ENCODE measurements at regions not wholly inside any gene's neighbourhood (a gene's known extent, or its start where the extent isn't known, plus 50 kb on each side); places are given as distances from the start of the nearest gene placed in this dataset.

DNA sequence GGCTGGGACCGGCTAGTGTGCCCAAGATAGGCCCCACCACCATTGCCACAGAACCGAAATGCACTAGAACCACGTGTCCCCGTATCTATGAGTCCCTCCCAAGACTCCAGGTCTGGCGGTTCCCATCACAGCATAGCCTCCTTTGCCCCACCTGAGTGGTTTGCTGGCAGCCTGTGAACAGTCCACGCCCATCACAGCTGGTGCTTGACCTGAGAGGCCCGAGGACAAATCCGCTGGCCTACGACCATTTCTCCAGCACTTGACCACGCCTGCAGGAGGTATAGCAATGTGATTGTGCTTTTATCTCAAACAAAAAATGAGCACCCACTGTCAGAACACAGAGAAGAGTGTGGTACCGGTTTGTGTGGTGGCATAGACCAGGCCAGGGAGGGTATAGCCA is 736.7 kb upstream of the GBE1 start:
- H3K4me3 ChIP-seq (ENCODE audit: low read depth, low read length) = no peak overlapping the region
- no peak for TF ChIP-seq CTCF (IDR thresholded peaks at IDR 0.05; ENCODE audit: control insufficient read depth, extremely low read depth, insufficient read depth)
- DNase-seq (ENCODE audit: low read depth) = no peak

- peak; percentile 67 for TF ChIP-seq CTCF (IDR thresholded peaks at IDR 0.05; ENCODE audit: control insufficient read depth, extremely low read depth, insufficient read depth)
- DNase-seq (ENCODE audit: low read depth) = peak; percentile 1
- H3K4me3 ChIP-seq (ENCODE audit: low read depth, low read length) = no peak overlapping the region
Measured at GRCh38 chr3:82496890-82497560, 735.6 kb upstream of the GBE1 start.

DNA sequence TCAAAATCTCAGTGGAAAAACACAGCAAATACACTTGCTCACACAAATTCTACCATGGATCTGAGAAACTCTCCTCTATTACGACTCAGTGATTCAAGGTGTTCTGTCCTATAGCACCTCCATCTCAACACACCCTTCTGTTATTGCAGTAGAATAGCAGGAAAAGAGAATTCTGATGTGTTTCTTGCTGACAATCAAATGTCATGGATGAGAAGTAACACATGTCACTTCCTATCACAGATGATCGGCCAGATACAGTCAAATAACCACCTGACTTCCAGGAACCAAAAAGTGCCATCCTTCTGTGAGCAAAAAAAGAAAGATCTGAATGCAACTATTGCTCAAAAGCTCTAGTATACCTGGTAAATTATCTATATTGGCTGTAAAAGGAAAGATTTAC is 734.2 kb upstream of the GBE1 start:
- TF ChIP-seq CTCF (IDR thresholded peaks at IDR 0.05; ENCODE audit: control insufficient read depth, extremely low read depth, insufficient read depth) = no peak
- no peak for DNase-seq (ENCODE audit: low read depth)
- H3K4me3 ChIP-seq (ENCODE audit: low read depth, low read length) = no peak overlapping the region

GRCh38 chr3:82494977-82495489 is 733.6 kb upstream of the GBE1 start:
- no peak for DNase-seq (ENCODE audit: low read depth)
- no peak overlapping the region for H3K4me3 ChIP-seq (ENCODE audit: low read depth, low read length)
- no peak for TF ChIP-seq CTCF (IDR thresholded peaks at IDR 0.05; ENCODE audit: control insufficient read depth, extremely low read depth, insufficient read depth)

- H3K4me3 ChIP-seq (ENCODE audit: low read depth, low read length) = no peak overlapping the region
- TF ChIP-seq CTCF (IDR thresholded peaks at IDR 0.05; ENCODE audit: control insufficient read depth, extremely low read depth, insufficient read depth) = no peak
- no peak for DNase-seq (ENCODE audit: low read depth)
Measured at GRCh38 chr3:82493858-82494257, 732.4 kb upstream of the GBE1 start.

DNA sequence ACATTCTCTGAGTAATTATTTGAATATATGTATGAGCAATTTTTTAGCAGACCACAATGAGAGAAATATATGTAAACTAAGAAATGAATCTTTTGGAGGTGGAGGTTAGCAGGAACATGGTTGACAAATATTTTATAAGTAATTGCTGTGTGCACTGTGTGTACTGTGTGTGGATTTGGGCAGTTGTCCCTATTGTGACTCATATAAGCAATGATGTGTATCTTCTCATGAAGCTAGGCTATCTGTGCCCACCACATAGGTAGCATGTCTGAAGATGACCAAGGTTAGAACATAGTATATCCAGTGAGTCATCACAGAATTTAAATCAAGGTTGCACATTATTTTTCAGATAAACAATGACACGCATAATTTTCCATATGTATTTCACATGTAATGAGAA is 713.9 kb upstream of the GBE1 start:
- TF ChIP-seq CTCF (IDR thresholded peaks at IDR 0.05; ENCODE audit: control insufficient read depth, extremely low read depth, insufficient read depth) = no peak
- DNase-seq (ENCODE audit: low read depth) = no peak
- H3K4me3 ChIP-seq (ENCODE audit: low read depth, low read length) = no peak overlapping the region

GRCh38 chr3:82474711-82475110 is 713.3 kb upstream of the GBE1 start:
- H3K4me3 ChIP-seq (ENCODE audit: low read depth, low read length) = no peak overlapping the region
- no peak for TF ChIP-seq CTCF (IDR thresholded peaks at IDR 0.05; ENCODE audit: control insufficient read depth, extremely low read depth, insufficient read depth)
- no peak for DNase-seq (ENCODE audit: low read depth)
